ENCODE measurements at regions not wholly inside any gene's neighbourhood (a gene's known extent, or its start where the extent isn't known, plus 50 kb on each side); places are given as distances from the start of the nearest gene placed in this dataset.
"Not testable (repeated sequence)": the region's sequence is repeated elsewhere in the genome, so short reads cannot be mapped to it uniquely, and the experiment has no call there.

DNA sequence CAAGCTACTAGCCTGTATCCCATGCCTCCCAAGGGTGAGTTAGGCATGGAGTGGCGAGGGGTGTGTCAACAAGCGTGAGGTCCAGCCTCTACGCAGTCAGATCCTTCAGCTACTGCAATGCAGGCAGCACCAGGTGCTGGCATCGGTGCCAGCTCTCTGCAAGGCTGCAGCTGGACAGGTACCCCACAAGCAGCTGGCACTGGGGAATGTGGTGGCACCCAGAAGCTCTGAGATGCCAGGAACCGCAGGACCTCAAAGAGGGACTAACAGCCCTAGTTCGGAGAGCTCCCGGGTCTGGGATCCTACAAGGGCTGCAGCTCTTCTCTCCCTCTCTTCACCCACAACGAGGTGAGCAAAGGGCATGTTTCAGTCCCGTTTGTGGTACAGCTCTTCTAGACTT lies 974.5 kb downstream of the LTN1 start:
- Histone ChIP-seq H3K27me3 (replicated peaks) (no peaks in the 10 kb centered on the region), H3K36me3 (replicated peaks) (no peaks in the 10 kb centered on the region), H3K4me3 (ENCODE audit: low read depth, low read length) (no peak overlapping the region), H3K27ac (no peak overlapping the region)
- TF ChIP-seq, protein P1, sequence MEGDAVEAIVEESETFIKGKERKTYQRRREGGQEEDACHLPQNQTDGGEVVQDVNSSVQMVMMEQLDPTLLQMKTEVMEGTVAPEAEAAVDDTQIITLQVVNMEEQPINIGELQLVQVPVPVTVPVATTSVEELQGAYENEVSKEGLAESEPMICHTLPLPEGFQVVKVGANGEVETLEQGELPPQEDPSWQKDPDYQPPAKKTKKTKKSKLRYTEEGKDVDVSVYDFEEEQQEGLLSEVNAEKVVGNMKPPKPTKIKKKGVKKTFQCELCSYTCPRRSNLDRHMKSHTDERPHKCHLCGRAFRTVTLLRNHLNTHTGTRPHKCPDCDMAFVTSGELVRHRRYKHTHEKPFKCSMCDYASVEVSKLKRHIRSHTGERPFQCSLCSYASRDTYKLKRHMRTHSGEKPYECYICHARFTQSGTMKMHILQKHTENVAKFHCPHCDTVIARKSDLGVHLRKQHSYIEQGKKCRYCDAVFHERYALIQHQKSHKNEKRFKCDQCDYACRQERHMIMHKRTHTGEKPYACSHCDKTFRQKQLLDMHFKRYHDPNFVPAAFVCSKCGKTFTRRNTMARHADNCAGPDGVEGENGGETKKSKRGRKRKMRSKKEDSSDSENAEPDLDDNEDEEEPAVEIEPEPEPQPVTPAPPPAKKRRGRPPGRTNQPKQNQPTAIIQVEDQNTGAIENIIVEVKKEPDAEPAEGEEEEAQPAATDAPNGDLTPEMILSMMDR (IDR thresholded peaks at IDR 0.05; ENCODE audit: low read depth, low read length, missing control alignments) = no peak
- in situ Hi-C loops (cut with HindIII; ENCODE audit: low pct_ligation_motif_present, low sequenced_read_pairs) = no loop called here
- DNase-seq = no peak

DNA sequence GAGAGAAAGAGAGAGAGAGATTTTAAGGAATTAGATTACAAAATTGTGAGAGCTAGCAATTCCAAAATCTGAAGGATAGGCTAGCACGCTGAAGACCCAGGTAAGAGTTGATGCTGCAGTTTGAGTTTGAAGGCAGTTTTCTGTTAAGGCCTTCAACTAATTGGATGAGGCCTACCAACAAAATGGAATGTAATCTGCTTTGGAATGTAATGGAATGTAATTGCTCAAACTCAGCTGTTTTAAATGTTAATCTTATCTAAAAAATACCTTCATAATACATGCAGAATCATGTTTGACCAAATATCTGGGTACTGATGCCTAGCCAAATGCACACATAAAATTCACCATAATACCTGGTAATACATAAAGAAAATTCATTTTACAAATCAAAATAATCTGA lies 976.1 kb downstream of the LTN1 start:
- H3K27me3 ChIP-seq (replicated peaks) = no peaks in the 10 kb centered on the region
- in situ Hi-C loops (cut with HindIII; ENCODE audit: low pct_ligation_motif_present, low sequenced_read_pairs) = no loop called here
- no peak overlapping the region for H3K27ac ChIP-seq
- no peaks in the 10 kb centered on the region for H3K36me3 ChIP-seq (replicated peaks)
- H3K4me3 ChIP-seq (ENCODE audit: low read depth, low read length) = no peak overlapping the region
- TF ChIP-seq, protein P1 (IDR thresholded peaks at IDR 0.05; ENCODE audit: low read depth, low read length, missing control alignments) = no peak
- no peak for DNase-seq

DNA sequence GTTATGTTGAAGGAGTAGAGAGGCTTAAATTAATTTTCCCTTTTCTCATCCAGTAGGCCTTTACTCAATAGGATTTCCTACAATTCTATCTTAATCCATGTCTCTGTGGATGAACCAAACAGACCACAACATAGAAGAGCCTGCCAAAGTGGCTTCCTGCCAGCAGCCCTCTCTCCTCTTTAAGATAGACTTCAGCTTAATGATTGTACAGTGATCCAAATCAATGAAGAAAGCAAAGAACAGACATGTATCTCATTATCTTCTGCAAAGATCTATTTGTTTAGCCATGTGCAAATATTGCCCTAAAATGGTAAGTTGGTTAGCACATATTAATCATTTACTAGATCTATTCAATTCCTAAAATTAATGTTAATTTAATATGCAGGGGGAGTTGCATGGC lies 979.6 kb downstream of the LTN1 start:
- DNase-seq; H3K27me3 ChIP-seq (replicated peaks); in situ Hi-C loops (cut with HindIII; ENCODE audit: low pct_ligation_motif_present, low sequenced_read_pairs); H3K36me3 ChIP-seq (replicated peaks); H3K4me3 ChIP-seq (ENCODE audit: low read depth, low read length); H3K27ac ChIP-seq: not testable (repeated sequence)

DNA sequence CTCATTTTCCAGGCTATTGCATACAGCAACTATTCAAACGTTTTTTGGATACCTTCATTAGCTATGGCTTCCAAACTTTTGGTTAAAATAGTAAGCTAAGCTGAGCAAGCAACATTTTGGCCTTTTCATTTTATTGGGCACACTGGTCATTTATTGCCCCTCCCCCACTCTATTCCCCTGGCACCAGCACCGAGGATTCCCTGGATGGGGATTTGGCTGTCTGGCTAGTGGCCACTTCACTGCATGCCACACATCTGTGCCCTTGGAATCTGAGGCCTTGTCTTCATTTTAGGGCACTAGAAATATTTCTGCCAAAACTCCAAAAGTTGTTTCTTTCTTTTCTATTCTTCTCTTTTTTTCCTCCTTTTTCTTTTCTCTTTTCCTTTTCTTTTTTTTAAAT lies 980.7 kb downstream of the LTN1 start:
- H3K36me3 ChIP-seq (replicated peaks); in situ Hi-C loops (cut with HindIII; ENCODE audit: low pct_ligation_motif_present, low sequenced_read_pairs); H3K4me3 ChIP-seq (ENCODE audit: low read depth, low read length); H3K27ac ChIP-seq; DNase-seq; H3K27me3 ChIP-seq (replicated peaks): not testable (repeated sequence)

DNA sequence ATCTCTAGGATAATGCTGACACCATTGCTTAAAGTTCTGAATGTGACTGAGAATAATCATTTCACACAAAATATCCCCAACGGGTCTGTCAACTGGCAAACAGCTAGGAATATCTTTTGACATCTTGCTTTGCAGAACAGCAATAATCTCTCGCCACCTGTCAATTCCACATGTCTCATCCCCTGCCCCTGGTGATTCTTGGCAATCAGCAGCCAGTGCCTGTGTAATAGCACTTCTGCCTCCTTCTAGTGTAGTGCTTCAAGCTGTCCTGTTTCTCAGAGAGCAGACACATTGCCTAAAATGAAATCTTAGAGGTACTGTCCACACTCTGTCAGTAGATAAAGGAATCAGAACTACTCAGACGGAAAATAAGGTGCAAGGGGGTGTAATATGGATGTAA lies 984.4 kb downstream of the LTN1 start:
- in situ Hi-C loops (cut with HindIII; ENCODE audit: low pct_ligation_motif_present, low sequenced_read_pairs); H3K36me3 ChIP-seq (replicated peaks); H3K27ac ChIP-seq; H3K27me3 ChIP-seq (replicated peaks); H3K4me3 ChIP-seq (ENCODE audit: low read depth, low read length); DNase-seq: not testable (repeated sequence)

DNA sequence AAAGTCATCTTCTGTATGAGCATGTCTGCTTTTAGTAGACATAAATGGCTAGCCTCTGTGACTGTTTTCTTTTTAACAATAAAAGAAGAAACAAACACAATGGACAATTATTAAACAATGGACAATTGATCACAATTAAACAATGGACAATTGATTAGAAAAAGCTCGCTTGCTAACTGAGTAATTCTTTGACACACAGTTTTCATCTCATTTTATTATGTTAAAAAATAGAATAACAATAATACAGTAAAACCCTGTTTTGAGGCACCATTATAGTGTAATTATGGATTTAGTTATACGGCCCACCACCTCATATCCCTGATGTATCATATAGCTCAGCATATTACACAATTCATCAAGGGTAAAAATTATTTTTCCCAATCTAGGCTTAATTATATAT lies 989.0 kb downstream of the LTN1 start:
- H3K4me3 ChIP-seq (ENCODE audit: low read depth, low read length); H3K27me3 ChIP-seq (replicated peaks); H3K36me3 ChIP-seq (replicated peaks); in situ Hi-C loops (cut with HindIII; ENCODE audit: low pct_ligation_motif_present, low sequenced_read_pairs); DNase-seq; H3K27ac ChIP-seq: not testable (repeated sequence)

DNA sequence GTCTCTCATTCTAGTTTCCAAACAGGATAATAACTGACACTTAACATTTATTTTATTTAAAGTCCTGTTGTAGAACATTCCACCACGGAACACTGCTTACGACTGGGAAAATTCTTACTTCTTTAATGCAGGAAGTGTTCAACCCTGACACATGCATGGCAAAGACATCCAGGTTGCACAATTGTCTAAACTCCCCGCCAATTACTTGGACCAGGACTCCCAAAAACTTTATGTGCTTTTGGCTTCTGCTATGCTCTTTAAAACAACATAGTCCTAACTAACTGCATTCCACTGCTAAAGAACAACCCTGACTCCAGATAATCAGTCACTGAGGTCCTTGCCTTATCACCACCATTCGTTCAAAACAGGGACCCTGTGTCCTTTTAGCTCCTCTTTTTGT lies 995.8 kb downstream of the LTN1 start:
- H3K27me3 ChIP-seq (replicated peaks); in situ Hi-C loops (cut with HindIII; ENCODE audit: low pct_ligation_motif_present, low sequenced_read_pairs): not testable (repeated sequence)

DNA sequence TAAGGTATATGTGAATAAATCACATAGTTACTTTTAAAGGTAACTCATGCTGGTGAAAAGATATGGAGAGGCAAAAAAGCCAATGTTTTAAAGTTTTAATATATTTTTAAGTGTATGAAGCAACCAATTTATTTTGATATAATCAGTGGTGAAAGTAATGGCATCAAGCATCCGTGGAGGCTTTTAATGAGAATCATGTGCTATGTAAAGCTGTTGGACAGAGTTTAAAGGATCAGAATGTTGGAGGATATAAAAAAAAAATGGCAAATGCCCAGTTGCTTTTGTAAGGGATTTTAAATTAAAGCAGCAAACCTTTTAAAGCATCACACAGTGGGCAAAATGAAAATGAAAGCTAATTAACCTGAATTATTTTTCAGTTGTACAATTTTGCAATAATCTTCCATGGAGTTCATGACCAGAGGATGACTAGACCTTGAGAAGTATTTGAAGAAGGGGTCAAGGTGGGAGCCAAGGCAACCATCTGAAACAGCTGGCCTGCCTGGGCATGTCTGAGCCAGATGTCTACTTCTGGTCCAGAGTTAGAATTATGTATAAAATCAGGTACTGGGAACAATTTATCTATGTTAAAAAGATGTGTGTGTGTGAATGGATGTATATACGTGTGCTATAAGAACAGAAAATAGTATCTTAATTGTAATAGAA lies 1007.9 kb downstream of the LTN1 start:
- in situ Hi-C loops (cut with HindIII; ENCODE audit: low pct_ligation_motif_present, low sequenced_read_pairs); H3K4me3 ChIP-seq (ENCODE audit: low read depth, low read length); DNase-seq: not testable (repeated sequence)

More for the DNA sequence above, 995.8 kb downstream of the LTN1 start:
- not testable (repeated sequence) for H3K27ac ChIP-seq; H3K4me3 ChIP-seq (ENCODE audit: low read depth, low read length); DNase-seq; H3K36me3 ChIP-seq (replicated peaks)

DNA sequence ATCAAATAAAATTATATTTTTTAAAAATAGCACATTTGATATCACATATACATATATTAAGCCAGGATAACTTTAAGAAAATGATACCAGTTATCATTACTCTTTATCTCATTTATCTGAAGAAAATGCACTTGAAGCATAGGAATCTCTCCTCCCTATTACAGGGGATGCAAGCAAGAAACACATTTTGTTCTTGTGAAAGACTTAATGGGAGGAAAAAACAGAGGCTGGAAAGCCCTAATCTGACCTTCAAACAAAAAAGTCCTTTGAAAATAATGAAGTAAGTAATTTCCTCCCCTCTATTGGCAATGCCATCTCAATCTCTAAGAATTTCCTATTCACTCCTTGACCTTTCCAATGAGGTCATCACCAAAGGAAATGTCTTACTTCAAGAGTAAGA lies 1012.6 kb upstream of the ADAMTS5 start:
- H3K27ac ChIP-seq; DNase-seq; H3K4me3 ChIP-seq (ENCODE audit: low read depth, low read length); H3K36me3 ChIP-seq (replicated peaks); H3K27me3 ChIP-seq (replicated peaks); in situ Hi-C loops (cut with HindIII; ENCODE audit: low pct_ligation_motif_present, low sequenced_read_pairs): not testable (repeated sequence)

More for the DNA sequence above, 1007.9 kb downstream of the LTN1 start:
- not testable (repeated sequence) for H3K27ac ChIP-seq; H3K27me3 ChIP-seq (replicated peaks); H3K36me3 ChIP-seq (replicated peaks)

Data from brain microvascular endothelial cell (primary cell).